Activated naive CD4-positive, alpha-beta T cell treated with anti-CD3 and anti-CD28 coated beads, Interleukin-2, amount 50 U/mL, for 24 hours (primary cell): ENCODE measurements at regions not wholly inside any gene's neighbourhood (a gene's known extent, or its start where the extent isn't known, plus 50 kb on each side); places are given as distances from the start of the nearest gene placed in this dataset.

Source experiments
- H3K27ac Mint-ChIP-seq: one replicate; pipeline ENCODE4 v1.8.0; 2021; ENCODE audit warnings: mild to moderate bottlenecking, mixed read lengths
- H3K27me3 Mint-ChIP-seq: one replicate; pipeline ENCODE4 v1.8.0; 2021; ENCODE audit warnings: mixed read lengths
- H3K36me3 Mint-ChIP-seq: one replicate; pipeline ENCODE4 v1.8.0; 2021; ENCODE audit warnings: mixed read lengths
- H3K4me1 Mint-ChIP-seq: one replicate; pipeline ENCODE4 v1.8.0; 2021; ENCODE audit warnings: mixed read lengths
- H3K4me3 Mint-ChIP-seq: one replicate; pipeline ENCODE4 v1.8.0; 2021; ENCODE audit warnings: mild to moderate bottlenecking, mixed read lengths
- H3K9me3 Mint-ChIP-seq: one replicate; pipeline ENCODE4 v1.8.0; 2021; ENCODE audit warnings: mixed read lengths

GRCh38 chr5:38739011-38739704 lies 106.7 kb upstream of the OSMR start:
- Mint-ChIP-seq H3K4me3 (no peak overlapping the region), H3K27ac (no peak overlapping the region), H3K9me3 (peaks cover 4% of the 10 kb centered on the region), H3K27me3 (peaks cover 7% of the 10 kb centered on the region), H3K36me3 (no peaks in the 10 kb centered on the region), H3K4me1 (no peaks in the 10 kb centered on the region)

GRCh38 chr5:38739705-38740045 lies 106.1 kb upstream of the OSMR start:
- H3K9me3 Mint-ChIP-seq = peaks cover 4% of the 10 kb centered on the region
- no peak overlapping the region for H3K4me3 Mint-ChIP-seq
- no peak overlapping the region for H3K27ac Mint-ChIP-seq
- no peaks in the 10 kb centered on the region for H3K36me3 Mint-ChIP-seq
- peaks cover 7% of the 10 kb centered on the region for H3K27me3 Mint-ChIP-seq
- H3K4me1 Mint-ChIP-seq = no peaks in the 10 kb centered on the region

- no peaks in the 10 kb centered on the region for H3K4me1 Mint-ChIP-seq
- no peak overlapping the region for H3K4me3 Mint-ChIP-seq
- peaks cover 4% of the 10 kb centered on the region for H3K9me3 Mint-ChIP-seq
- H3K27ac Mint-ChIP-seq = no peak overlapping the region
- peaks cover 3% of the 10 kb centered on the region for H3K27me3 Mint-ChIP-seq
- H3K36me3 Mint-ChIP-seq = no peaks in the 10 kb centered on the region
Measured at GRCh38 chr5:38742821-38743220, 103.0 kb upstream of the OSMR start.

GRCh38 chr5:38743562-38743961 lies 102.2 kb upstream of the OSMR start:
- Mint-ChIP-seq H3K4me1 (no peaks in the 10 kb centered on the region), H3K36me3 (no peaks in the 10 kb centered on the region), H3K27ac (no peak overlapping the region), H3K27me3 (peaks cover 4% of the 10 kb centered on the region), H3K4me3 (no peak overlapping the region), H3K9me3 (peaks cover 4% of the 10 kb centered on the region)

DNA sequence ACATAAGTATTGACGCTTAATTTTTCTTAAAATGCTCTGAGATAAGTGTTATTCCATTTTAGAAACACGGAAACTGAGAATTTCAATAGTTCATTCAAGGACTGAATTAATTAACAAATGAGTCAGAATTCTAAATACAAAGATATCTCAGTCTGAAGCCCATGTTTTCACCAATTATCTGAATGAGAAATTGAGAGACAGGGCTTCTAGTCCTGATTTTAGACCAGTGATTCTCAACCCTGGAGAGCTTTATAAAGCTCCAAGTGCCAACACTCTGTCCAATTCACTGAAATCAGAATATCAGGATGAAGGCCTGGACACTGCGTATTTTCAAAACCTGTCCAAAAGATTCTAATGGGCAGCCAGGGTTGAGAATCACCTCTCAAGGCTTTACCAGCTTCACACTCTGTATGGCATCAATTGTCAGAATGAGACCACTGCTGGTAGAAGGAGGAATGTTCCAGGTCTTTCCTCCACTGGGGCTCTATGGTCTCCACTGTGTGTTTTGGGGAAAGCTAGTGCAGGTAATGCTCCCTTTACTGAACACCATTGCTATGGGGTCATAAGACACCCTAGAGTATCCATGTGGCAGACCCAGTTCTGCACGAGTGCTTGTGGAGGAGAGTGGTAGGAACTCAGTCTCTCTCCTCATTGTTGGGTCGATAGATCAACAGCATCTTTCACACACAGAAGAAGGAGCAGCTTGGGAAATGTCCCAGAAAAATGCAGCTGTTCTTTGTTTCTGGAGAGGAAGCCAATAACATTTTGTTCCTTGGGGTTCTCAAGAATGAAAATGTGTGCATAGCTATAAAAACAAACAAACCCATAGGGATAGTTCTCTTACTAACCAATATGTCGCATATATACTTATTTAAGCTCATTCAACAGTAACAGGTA lies 99.7 kb upstream of the OSMR start:
- Mint-ChIP-seq H3K9me3 (peaks cover 4% of the 10 kb centered on the region), H3K27me3 (peaks cover 4% of the 10 kb centered on the region), H3K4me1 (no peaks in the 10 kb centered on the region), H3K4me3 (no peak overlapping the region), H3K36me3 (no peaks in the 10 kb centered on the region), H3K27ac (no peak overlapping the region)

GRCh38 chr5:38749861-38750260 lies 96.0 kb upstream of the OSMR start:
- Mint-ChIP-seq H3K27me3 (peaks cover 10% of the 10 kb centered on the region), H3K36me3 (no peaks in the 10 kb centered on the region), H3K9me3 (no peaks in the 10 kb centered on the region), H3K4me1 (no peaks in the 10 kb centered on the region), H3K4me3 (no peak overlapping the region), H3K27ac (no peak overlapping the region)

- no peaks in the 10 kb centered on the region for H3K36me3 Mint-ChIP-seq
- H3K9me3 Mint-ChIP-seq = no peaks in the 10 kb centered on the region
- H3K27ac Mint-ChIP-seq = no peak overlapping the region
- H3K27me3 Mint-ChIP-seq = peaks cover 14% of the 10 kb centered on the region
- H3K4me3 Mint-ChIP-seq = no peak overlapping the region
- no peaks in the 10 kb centered on the region for H3K4me1 Mint-ChIP-seq
Measured at GRCh38 chr5:38751103-38751502, 94.7 kb upstream of the OSMR start.

GRCh38 chr5:38752012-38752536 lies 93.7 kb upstream of the OSMR start:
- Mint-ChIP-seq H3K27me3 (peaks cover 13% of the 10 kb centered on the region), H3K36me3 (no peaks in the 10 kb centered on the region), H3K4me1 (no peaks in the 10 kb centered on the region), H3K9me3 (no peaks in the 10 kb centered on the region), H3K4me3 (no peak overlapping the region), H3K27ac (no peak overlapping the region)

- Mint-ChIP-seq H3K27me3 (peaks cover 13% of the 10 kb centered on the region), H3K4me1 (no peaks in the 10 kb centered on the region), H3K36me3 (no peaks in the 10 kb centered on the region), H3K9me3 (no peaks in the 10 kb centered on the region), H3K4me3 (no peak overlapping the region), H3K27ac (no peak overlapping the region)
Measured at GRCh38 chr5:38752622-38753021, 93.2 kb upstream of the OSMR start.

DNA sequence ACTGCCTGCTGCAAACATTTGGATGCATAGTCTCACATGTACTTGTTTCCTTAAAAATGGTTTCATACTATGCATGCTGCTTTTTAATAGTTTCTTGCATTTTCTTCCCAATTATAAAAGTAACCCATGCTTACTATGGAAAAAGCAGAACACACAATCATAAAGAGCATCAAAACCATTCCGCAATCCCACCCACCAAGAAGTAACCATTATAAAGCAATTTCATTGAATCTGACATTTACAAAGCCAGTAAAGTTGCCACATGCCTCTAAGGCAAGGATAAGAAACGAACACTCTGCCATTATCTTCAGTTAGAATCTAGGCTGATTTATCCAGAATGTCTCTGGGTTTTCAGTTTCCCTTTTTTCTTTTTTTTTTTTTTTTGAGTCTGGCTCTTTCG lies 92.7 kb upstream of the OSMR start:
- no peak overlapping the region for H3K4me3 Mint-ChIP-seq
- peaks cover 11% of the 10 kb centered on the region for H3K27me3 Mint-ChIP-seq
- H3K9me3 Mint-ChIP-seq = no peaks in the 10 kb centered on the region
- H3K4me1 Mint-ChIP-seq = no peaks in the 10 kb centered on the region
- H3K36me3 Mint-ChIP-seq = no peaks in the 10 kb centered on the region
- H3K27ac Mint-ChIP-seq = no peak overlapping the region

- H3K27ac Mint-ChIP-seq = no peak overlapping the region
- H3K36me3 Mint-ChIP-seq = no peaks in the 10 kb centered on the region
- peaks cover 11% of the 10 kb centered on the region for H3K27me3 Mint-ChIP-seq
- no peaks in the 10 kb centered on the region for H3K4me1 Mint-ChIP-seq
- H3K4me3 Mint-ChIP-seq = no peak overlapping the region
- no peaks in the 10 kb centered on the region for H3K9me3 Mint-ChIP-seq
Measured at GRCh38 chr5:38753776-38754175, 92.0 kb upstream of the OSMR start.

DNA sequence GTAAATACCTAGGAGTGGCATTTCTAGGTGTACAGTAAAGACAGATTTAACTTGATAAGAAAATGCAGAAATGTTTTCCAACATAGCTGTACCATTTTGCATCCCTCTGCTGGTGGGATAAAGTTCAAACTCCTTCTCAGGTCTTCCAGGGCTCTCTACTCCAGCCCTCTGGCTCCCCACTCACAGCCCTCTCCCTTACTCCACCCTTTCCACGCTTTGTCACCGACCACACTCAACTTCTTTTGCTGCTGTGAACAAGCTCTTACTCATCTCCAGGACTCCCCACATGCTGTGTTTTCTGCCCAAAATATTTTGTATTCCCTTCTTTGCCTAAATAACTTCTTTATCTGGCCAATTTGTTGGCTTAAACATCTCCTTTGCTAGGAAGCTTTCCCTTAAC lies 90.6 kb upstream of the OSMR start:
- no peaks in the 10 kb centered on the region for H3K4me1 Mint-ChIP-seq
- no peak overlapping the region for H3K4me3 Mint-ChIP-seq
- H3K36me3 Mint-ChIP-seq = no peaks in the 10 kb centered on the region
- H3K27ac Mint-ChIP-seq = no peak overlapping the region
- H3K9me3 Mint-ChIP-seq = no peaks in the 10 kb centered on the region
- peaks cover 16% of the 10 kb centered on the region for H3K27me3 Mint-ChIP-seq

DNA sequence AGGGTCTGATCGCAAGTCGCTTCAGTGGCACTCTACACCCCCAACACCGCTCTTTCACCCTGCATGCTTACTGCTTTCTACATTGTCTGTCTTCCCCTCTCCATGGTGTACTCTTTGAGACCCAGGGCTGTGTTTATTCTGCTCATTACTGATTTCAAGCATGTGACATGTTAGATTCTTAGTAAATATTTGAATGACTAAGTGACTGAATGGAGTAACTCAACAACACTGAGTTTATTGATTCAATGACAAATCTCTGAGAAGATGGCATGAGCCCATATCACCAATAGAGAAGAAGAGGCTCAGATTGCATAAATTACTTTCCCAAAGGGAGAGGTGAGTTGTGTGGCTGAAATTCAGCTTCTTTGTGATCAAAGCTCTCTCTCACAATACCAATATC lies 89.7 kb upstream of the OSMR start:
- H3K36me3 Mint-ChIP-seq = no peaks in the 10 kb centered on the region
- H3K4me1 Mint-ChIP-seq = no peaks in the 10 kb centered on the region
- H3K27ac Mint-ChIP-seq = no peak overlapping the region
- no peak overlapping the region for H3K4me3 Mint-ChIP-seq
- peaks cover 16% of the 10 kb centered on the region for H3K27me3 Mint-ChIP-seq
- no peaks in the 10 kb centered on the region for H3K9me3 Mint-ChIP-seq

- Mint-ChIP-seq H3K4me1 (no peaks in the 10 kb centered on the region), H3K36me3 (no peaks in the 10 kb centered on the region), H3K4me3 (no peak overlapping the region), H3K9me3 (no peaks in the 10 kb centered on the region), H3K27ac (no peak overlapping the region), H3K27me3 (peaks cover 16% of the 10 kb centered on the region)
Measured at GRCh38 chr5:38757451-38758245, 88.2 kb upstream of the OSMR start.

GRCh38 chr5:38758774-38759600 lies 86.8 kb upstream of the OSMR start:
- Mint-ChIP-seq H3K9me3 (no peaks in the 10 kb centered on the region), H3K27me3 (peaks cover 17% of the 10 kb centered on the region), H3K27ac (no peak overlapping the region), H3K4me3 (no peak overlapping the region), H3K4me1 (no peaks in the 10 kb centered on the region), H3K36me3 (no peaks in the 10 kb centered on the region)
